ENCODE measurements at regions not wholly inside any gene's neighbourhood (a gene's known extent, or its start where the extent isn't known, plus 50 kb on each side); places are given as distances from the start of the nearest gene placed in this dataset.
"Not testable (repeated sequence)": the region's sequence is repeated elsewhere in the genome, so short reads cannot be mapped to it uniquely, and the experiment has no call there.

GRCh38 chr1:157317229-157317628, 179.0 kb upstream of the ETV3 start:
- not testable (repeated sequence) for DNase-seq

- no peak for DNase-seq
These were observed 177.3 kb upstream of the ETV3 start for GRCh38 chr1:157315544-157315943.

GRCh38 chr1:157314408-157314807, 176.2 kb upstream of the ETV3 start:
- DNase-seq: no peak

GRCh38 chr1:157313240-157313807, 175.1 kb upstream of the ETV3 start:
- DNase-seq: no peak

GRCh38 chr1:157312082-157312812, 174.1 kb upstream of the ETV3 start:
- DNase-seq: no peak

- DNase-seq: no peak
These were observed 173.5 kb upstream of the ETV3 start for GRCh38 chr1:157311730-157312081.

- DNase-seq: not testable (repeated sequence)
These were observed 172.9 kb upstream of the ETV3 start for GRCh38 chr1:157310805-157311729.

GRCh38 chr1:157310401-157310800, 172.2 kb upstream of the ETV3 start:
- DNase-seq: no peak

- DNase-seq: no peak
These were observed 169.3 kb upstream of the ETV3 start for GRCh38 chr1:157307491-157307890.

GRCh38 chr1:157306896-157307295, 168.7 kb upstream of the ETV3 start:
- no peak for DNase-seq

GRCh38 chr1:157304271-157304670, 166.1 kb upstream of the ETV3 start:
- no peak for DNase-seq

GRCh38 chr1:157302724-157303123, 164.5 kb upstream of the ETV3 start:
- no peak for DNase-seq

GRCh38 chr1:157302199-157302497, 164.0 kb upstream of the ETV3 start:
- DNase-seq: no peak

GRCh38 chr1:157301477-157302198, 163.4 kb upstream of the ETV3 start:
- no peak for DNase-seq

- DNase-seq: not testable (repeated sequence)
These were observed 156.4 kb upstream of the ETV3 start for GRCh38 chr1:157294387-157295145.

- DNase-seq: no peak
These were observed 154.8 kb upstream of the ETV3 start for GRCh38 chr1:157292809-157293564.

- DNase-seq: no peak
These were observed 154.1 kb upstream of the ETV3 start for GRCh38 chr1:157292302-157292701.

- DNase-seq: no peak
These were observed 152.9 kb upstream of the ETV3 start for GRCh38 chr1:157291083-157291482.

- no peak for DNase-seq
These were observed 151.4 kb upstream of the ETV3 start for GRCh38 chr1:157289424-157290105.

GRCh38 chr1:157288996-157289395, 150.8 kb upstream of the ETV3 start:
- no peak for DNase-seq

GRCh38 chr1:157288492-157288891, 150.3 kb upstream of the ETV3 start:
- no peak for DNase-seq
